COLO829 (cell line): ENCODE measurements at regions not wholly inside any gene's neighbourhood (a gene's known extent, or its start where the extent isn't known, plus 50 kb on each side); places are given as distances from the start of the nearest gene placed in this dataset.
"Not testable (repeated sequence)": the region's sequence is repeated elsewhere in the genome, so short reads cannot be mapped to it uniquely, and the experiment has no call there.

ENCODE experiments used
- DNase-seq: peaks from one replicate; pipeline ENCODE4 v3.0.0; 2012; ENCODE audit warnings: low spot score

DNA sequence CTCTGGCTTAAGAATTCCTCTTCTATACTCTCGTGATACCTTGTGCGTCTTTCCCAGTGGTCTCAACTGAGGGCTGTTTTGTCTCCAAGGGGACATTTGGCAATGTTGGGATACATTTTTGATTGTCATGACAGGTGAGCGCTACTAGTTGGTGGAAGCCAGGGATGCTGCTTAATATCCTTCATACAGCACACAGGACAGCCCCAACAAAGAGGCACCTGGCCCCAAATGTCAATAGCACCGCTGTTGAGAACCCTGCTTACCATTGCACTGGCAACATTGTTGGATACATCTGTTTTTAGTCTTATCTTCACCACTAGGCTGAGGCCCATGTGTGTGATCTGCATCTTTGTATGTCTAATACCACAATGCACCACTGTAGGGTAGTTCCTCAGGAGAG is 114.1 kb downstream of the C9orf152 start:
- no peak for DNase-seq

DNA sequence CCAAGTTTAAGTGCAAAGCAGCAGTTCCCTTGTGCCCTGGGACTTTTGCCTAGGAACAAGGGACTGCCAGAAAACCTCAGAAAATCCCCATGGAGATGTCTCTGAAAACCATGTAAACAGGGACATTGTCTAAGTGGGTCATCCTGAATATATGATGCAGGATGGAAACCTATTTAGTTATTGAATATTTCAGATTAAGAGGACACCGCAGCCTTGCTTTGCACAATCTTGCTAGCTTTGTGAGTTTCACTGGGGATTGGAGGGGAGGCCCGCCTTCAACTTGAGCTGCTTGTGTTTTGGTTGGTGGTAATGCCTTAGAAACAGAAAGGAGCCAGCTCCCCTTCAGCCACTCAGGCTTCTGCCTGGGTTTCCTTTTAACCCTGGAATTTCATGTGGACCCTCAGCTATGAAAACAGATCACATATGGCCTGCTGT is 112.8 kb downstream of the C9orf152 start:
- DNase-seq: no peak

DNA sequence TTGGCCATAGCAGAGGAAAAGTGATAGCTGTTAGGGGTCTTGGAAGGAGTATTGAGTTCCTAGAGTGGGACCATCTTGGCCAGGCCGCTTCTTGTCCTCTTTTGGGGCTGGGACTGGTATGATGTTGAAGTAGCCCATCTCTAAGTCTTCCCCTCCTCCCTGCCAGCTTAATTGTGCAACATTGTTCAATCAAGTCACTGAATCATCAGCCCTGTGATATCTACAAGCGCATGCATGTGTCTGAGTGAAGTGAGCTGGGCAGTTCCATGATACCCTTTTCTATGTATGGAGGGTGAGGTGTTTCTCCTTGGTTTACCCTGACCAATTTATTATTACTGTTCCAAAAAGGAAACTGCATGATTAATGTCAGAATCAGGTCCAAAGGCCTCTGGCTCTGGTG is 112.2 kb downstream of the C9orf152 start:
- no peak for DNase-seq

DNA sequence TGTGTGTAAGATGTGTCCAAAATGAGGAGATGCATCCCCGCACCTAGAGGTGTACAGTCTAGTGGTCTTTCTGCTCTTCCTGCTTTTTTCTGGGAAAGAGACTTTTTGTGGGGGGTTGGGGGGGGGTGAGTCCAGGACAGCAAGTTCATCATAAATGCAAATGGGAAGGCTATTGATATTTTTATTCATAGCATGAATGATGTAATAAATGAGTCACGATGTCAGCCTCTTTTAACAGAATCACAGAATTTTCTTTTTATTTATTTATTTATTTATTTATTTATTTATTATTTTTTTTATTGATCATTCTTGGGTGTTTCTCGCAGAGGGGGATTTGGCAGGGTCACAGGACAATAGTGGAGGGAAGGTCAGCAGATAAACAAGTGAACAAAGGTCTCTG is 111.3 kb downstream of the C9orf152 start:
- DNase-seq: not testable (repeated sequence)

DNA sequence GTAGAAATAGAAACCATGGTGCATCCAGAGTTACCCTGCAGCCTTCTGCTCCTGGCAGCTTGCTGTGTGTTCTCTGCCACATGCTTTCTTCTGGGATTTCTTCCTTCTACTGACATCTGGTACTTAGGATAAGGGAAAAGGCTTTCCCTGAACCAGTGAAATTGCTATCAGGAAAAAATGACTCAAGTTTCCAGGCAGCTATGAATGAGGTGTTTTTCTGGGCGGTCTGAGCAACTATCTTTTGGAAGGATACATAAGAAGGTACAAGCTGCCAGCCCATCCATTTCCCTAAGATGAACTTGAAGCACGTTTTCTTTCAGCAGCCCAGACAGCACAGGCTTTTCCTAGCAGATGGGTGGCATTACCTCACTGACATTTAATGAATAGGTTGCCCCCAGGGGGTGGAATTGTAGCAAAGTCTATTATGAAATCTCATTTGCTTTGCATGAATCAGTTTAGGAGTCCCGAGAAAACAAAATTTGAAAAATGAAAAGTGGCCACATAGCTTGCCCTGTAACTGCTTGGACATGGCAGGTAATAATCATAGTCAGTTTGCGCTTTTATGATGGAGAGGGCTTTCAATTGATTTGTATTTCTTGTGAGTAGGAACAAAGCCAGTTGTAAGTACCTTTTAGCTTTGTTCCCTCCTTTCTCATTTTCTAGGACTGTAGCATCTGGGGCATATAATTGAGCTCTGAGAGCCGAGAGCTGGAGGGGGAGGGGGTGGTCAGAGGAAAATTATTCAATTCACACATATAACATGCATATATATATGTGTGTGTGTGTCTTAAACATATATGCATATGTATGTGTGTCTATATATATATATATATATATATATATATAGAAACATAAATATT is 108.5 kb downstream of the C9orf152 start:
- no peak for DNase-seq

DNA sequence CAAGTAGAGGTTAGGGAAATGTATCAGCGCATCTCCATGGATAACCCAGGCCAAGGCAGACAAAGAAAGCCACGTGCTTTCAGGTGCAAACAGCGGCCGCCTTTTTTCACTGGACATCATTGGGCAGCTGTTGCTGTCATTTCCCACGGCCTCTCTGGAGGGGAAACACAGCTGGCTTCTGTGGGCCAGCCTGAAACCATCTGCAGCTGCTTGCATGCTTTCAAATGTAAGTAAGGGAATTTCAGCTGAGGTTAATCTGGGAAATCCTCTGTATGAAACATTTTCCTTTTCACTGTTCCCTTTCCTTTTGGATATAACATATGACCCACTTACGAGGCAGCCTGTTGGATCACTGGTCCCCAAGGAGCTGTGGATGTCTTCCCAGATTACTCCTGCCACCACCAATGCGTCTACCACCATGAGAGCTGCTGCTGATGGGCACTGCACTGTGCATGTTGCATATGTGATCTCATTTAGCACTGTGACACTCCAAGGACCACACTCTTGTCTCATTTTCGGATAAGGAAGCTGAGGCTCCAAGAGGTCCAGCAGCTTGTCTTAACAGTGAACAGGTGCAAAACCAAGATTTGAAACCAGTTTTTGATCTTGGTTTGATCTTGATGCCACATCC is 106.3 kb downstream of the C9orf152 start:
- no peak for DNase-seq

DNA sequence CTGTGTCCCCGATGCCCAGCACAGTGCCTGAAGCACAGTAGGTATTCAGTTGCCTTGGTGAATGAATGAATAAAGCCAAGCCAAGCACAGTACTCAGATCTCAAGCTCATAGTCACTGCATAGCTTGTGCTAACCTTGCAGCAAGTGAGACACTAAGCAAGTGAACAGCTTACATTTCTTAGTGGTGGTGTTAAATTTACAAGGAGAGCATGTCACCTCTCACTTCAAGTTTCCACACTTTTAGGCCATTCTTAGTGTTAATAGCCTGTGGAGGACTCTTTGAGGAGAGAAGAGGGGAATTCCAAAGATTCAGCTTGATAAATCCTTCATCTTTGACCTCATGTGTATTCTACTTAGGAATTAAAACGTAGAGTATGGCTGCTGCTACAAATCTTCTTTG is 104.7 kb downstream of the C9orf152 start:
- no peak for DNase-seq

DNA sequence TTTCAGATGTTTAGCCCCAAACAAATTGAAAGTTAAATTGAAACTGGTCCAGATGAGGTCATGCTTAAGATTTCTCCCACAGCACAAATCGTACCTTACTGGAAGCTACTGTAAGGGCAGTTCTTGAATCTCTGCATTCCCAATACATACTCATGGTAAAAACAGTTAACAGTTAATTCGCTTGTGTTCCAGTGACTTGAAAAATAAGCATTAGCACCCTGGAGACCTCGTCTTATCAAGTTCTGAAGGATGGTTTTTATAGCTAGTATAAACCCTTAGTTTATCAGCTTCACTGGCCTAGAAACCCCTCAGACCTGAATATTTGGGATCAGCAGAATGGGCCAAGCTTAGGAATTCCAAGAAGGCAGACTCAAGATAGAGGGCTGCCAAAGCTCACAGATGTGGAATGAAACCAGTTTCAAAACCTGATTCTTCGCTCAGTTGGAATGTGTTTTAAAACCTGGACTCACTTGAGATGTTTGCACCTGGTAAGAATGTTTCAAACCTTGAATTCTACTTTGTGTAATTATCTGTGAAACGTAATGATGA is 103.6 kb downstream of the C9orf152 start:
- DNase-seq: no peak

DNA sequence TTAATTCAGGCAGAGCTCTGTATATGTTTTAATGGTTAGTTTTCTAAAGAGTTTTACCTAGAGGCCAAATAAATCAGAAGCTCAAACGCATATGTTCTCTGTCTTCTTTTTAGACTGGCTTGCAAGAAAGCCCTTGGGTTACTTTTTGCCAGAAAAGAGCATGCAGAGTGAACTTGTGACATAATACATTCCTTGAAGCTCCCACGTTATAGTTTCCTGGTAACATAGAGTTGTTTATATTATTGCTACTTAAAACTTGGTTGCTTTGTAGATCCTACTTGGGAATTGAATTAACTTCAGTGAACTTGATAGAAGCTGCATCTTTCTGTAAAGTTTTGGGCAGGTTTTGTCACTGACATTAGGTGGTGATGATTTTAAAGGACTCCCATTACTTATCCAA is 102.9 kb downstream of the C9orf152 start:
- no peak for DNase-seq

DNA sequence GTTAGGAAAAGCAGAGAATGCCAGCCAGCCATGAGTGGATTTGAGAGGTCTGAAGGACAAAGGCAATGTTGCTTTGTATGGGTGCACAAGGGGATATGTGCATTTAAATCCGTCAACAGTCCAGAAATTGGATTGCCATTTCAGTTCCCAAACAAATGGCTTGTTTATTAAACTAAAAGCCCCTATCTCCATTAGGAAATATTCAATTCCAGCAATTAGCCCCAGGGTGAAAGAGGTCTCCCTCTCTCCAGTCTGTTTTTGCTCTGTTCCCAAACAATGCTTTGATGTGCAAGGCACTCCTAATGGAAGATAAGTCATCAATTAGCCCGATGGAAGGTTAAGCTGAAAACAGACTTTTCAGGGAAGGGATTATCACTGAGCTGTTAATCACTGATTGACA is 101.3 kb downstream of the C9orf152 start:
- no peak for DNase-seq

DNA sequence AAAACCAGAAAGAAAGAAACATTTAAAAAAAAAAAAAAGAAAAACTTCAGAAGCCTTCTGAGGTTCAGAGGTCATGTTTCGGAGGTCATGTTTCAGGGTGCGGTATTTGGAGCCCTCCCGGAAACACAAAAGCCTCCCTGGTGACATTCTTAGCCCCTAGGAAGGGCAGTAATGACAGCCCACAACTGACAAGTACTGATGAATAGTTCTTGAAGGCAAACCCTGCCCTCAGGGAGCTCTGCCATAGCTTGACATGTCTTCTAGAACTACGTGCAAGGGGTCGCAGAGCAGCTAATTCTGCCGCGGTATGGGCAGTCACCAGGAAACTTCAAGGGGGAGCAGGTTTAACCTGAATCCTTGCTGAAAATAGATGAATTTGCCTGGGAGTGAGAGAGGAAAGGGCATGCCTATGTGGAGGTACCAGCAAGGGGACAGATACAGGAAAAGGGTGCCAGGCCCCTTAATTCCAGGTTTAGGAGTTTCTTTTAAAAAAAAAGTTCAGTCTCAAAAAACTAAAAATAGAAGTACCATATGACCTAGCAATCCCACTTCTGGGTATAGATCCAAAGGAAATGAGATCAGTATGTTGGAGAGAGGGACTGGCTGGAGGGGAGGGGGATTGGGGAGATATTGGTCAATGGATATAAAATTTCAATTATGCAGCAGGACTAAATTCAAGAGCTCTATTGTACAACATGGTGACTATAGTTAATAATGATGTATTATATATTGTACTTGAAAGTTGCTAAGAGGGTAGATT is 98.4 kb downstream of the C9orf152 start:
- no peak for DNase-seq

DNA sequence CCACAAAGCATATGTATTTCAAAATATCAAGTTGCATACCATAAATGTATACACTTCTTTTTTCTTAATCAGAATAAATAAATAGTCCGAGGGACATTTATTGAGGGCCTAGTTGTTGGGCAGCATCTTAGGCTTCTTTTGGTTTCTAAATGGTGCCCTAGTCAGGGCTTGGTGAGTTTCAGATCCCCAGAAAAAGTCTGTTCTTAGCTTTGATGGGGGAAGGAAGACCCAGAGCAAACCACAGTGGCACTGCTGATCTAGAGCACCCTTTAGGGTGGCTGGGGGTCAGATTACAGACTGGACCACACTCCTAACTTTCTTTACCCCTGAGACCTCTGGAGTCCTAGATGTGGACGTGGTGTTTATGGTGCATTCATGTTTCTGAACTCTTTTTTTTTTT is 97.8 kb downstream of the C9orf152 start:
- no peak for DNase-seq

DNA sequence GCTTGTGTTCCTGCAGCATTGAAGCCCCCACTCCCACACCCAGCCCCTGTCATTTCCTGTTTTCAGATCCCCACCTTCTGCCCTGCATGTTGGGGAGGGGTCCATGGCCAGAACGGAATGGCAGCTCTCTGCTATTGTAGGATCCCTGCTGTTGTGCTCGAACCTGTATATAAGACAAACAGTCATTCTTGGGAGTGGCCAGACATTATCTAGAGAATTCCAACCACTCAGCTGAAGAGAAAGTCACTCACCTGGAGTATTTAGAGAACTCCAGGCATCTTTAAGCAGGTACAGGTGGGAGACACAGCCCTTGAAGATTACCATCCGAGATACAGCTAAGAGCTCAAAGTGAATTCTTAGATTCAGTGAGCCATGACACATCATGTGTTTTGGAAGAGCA is 96.1 kb downstream of the C9orf152 start:
- no peak for DNase-seq

DNA sequence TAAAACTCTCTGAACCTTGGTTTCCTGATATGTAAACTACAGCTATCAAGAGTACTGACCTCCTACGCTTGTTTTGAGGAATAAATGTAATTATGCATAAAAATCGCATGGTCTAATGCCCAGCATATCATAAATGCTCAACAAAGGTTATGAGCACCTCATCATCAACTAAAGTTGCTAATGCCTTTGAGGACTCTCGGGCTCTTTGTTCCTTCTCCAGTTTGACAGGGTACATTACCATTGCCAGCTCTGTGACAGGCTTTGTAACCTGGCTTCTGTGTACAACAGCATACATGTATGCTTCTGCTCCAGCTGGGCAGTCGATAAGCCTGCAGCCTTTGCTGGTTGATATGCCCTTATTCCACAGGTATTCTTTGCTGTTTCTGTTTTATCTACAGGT is 95.2 kb downstream of the C9orf152 start:
- DNase-seq: no peak

DNA sequence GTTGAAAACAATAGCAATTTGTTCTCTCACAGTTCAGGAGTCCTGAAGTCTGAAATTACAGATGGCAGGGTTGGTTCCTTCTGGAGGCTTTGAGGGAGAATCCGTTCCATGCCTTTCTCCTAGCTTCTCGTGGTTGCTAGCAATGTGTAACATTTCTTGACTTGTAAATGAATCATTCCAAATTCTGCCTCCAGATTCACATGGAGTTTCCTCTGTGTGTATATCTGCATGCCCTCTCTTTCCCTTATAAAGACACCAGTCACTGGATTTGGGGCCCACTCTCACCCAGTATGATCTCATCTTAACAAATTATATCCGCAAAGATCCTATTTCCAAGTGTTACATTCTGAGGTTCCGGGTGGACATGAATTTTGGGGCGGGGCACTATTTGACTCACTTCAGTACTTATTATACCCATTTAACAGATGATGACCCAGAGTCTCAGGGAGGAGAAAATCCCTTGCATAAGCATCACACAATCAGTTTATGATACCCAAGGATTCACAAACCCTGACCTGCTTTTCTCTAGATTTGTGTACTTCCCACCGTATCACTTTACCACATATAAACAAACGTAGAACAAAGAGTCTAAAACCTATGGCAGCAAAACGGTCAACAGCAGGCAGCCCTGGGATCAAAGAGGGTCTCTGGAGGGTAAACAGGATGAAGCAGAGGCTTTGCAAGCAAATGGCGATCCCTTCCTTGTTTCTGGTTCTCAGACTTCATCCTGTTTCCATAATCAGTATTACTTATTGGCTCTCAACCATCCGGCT is 93.7 kb downstream of the C9orf152 start:
- DNase-seq: no peak

DNA sequence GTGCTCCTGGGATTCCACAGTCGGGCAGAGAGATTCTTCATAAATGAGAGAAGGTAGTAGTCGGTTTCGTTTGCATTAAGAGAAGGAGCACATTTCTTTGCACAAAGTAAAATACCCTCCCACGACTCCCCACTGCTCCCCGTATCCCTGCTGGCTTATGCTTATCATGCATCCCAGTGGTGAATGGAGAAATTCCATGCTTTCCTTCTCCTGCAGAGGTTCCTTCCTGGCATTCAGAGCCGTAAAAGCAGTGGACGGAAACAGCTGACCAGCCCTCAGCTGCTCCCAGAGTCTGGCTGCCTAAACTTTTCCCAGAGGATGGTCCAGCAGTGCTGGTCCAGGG is 93.1 kb downstream of the C9orf152 start:
- no peak for DNase-seq

DNA sequence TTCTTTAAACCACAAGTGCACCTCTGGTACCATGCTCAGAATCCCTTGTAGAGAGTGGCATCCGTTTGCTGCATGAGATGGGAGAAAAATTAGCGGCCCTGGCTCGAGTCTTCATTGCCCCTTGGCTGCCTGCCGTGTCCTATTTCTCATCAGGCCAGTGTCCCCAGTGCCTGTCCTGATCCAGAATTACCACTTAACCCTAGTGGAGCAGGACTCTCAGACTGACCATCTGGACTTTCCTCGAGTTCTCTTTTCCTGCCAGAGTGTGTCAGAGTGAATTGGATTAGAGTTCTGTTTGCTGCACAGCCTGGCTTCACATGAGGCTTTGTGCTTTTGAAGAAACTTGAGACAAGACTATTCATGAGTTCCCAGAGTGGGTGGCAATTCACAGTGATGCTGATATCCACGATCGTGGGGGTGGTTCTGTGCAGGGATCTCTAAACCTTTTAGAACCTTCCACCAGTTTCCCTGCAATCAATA is 92.6 kb downstream of the C9orf152 start:
- DNase-seq: no peak

DNA sequence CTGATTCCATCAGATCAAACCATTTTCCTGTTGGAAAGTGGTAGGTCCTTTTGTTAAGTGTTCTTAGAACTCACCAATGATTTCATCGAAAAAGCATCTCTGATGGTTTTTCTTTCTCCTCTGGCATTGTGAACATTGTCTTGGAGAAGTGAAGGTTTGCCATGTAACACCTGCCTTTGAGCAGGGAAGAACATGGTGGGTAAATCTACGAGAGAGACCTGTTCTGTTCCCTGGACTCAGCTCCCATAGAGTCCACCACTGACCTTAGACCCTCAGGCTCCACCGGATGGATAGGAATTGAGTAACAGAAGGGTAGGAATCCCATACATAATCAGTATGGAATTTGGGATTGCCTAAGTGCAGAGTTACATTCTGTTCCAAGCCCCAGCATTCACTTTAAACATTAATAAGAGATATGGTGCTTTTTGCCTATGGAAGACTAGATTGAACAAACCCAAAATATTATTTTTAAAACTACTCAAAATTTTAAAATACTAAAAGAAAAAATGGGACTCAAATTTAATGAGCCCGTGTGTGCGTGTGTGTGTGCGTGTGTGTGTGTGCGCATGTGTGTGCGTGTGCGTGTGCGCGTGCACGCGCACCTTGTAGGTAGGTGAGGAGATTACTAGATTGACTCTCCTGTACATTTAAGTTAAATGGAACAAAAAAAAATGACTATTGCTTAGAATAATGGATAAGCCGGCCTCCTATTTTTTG is 92.0 kb downstream of the C9orf152 start:
- DNase-seq: no peak

DNA sequence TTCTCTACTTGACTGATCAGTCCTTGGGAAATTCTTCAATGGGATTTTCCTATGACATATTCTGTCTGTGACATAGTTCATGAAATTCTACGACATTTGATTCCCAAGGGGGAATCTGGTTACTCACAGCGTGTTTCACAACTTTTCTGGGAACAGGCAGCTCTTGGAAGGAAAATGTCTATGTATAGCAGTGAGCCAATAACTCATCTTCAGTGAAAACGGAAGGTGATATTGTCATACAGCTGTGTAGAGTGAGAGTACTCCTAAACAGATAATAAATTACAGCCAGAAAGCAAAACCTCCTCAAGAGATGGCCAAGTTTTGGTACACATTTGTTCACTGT is 91.4 kb downstream of the C9orf152 start:
- DNase-seq: no peak

DNA sequence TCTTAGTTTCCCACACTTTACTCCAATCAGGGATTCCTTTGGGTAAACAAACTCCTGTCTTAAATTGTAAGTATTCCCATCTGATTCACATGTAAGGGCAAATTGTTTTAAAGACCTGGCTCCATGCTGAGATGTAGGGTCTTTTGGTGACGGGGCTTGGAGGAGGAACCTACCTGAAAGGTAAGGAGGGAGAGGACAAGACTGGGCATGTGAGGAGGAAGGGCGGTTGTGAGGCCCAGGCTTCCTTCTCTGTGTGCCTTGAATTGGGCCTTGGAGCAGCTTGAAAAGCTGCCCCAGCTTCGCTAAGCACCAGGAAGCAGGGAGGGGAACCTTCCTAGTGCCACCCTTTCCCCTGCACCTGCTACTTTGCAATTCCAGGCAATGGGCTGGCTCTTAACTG is 86.8 kb downstream of the C9orf152 start:
- no peak for DNase-seq

DNA sequence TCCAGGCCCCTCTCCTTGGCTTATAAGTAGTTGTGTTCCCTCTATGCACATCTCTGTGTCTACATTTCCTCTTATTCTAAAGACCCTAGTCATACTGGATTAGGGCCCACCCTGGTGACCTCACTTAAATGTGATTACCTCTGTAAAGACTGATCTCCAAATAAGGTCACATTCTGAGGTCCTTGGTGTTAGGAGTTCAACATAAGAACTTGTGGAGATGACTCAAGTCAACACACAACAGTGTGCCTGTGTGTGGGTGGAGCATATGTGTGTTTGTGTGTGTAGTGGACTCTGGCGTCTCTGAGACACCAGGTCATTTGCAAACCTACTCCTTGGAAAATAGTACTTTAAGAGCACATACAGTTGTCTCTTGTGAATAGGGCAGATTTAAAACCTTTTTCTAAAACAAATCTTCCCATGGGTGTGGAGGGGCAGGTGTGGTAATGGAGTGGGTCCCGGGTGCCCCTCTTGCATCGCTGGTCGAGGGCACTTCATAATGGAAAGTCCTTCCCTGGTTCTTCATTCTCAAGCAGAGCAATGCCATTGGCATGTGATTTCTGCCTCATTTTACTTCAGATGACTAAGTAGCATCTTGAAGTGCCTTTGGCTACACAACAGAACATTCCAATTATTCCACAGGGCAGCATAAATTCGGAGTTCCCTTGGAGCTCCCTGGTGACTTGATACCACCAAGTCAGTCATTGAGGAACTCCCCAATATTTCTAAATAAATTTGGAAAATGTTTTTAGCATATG is 84.4 kb downstream of the C9orf152 start:
- DNase-seq: no peak
